Fibroblast of villous mesenchyme (primary cell): ENCODE measurements at regions not wholly inside any gene's neighbourhood (a gene's known extent, or its start where the extent isn't known, plus 50 kb on each side); places are given as distances from the start of the nearest gene placed in this dataset.

Source experiments
- DNase-seq: peaks from one replicate; pipeline ENCODE4 v3.0.0-alpha.2; 2010; ENCODE audit warnings: low read depth
- H3K4me3 ChIP-seq: 2 replicates; pipeline ENCODE4 v1.5.1; 2011; ENCODE audit warnings: low read depth, mild to moderate bottlenecking, low read length
- CTCF ChIP-seq: IDR thresholded peaks from 2 replicates; pipeline ENCODE4 v1.5.1; 2012; ENCODE audit warnings: low read depth, mild to moderate bottlenecking, low read length; ENCODE audit not compliant: insufficient read depth

GRCh38 chr2:2540406-2540805 lies 209.3 kb upstream of the MYT1L start:
- no peak overlapping the region for H3K4me3 ChIP-seq
- no peak for DNase-seq
- no peak for TF ChIP-seq CTCF

GRCh38 chr2:2536416-2537056 lies 205.5 kb upstream of the MYT1L start:
- no peak for TF ChIP-seq CTCF
- no peak overlapping the region for H3K4me3 ChIP-seq
- no peak for DNase-seq

GRCh38 chr2:2530334-2530733 lies 199.3 kb upstream of the MYT1L start:
- no peak for DNase-seq
- TF ChIP-seq CTCF, result no peak

GRCh38 chr2:2528846-2529245 lies 197.8 kb upstream of the MYT1L start:
- no peak overlapping the region for H3K4me3 ChIP-seq
- no peak for TF ChIP-seq CTCF
- no peak for DNase-seq

More at GRCh38 chr2:2530334-2530733, 199.3 kb upstream of the MYT1L start:
- no peak overlapping the region for H3K4me3 ChIP-seq

- DNase-seq, result no peak
Observed at GRCh38 chr2:2527148-2527547, 196.1 kb upstream of the MYT1L start.

GRCh38 chr2:2524348-2524941 lies 193.4 kb upstream of the MYT1L start:
- no peak for TF ChIP-seq CTCF
- H3K4me3 ChIP-seq, result no peak overlapping the region
- DNase-seq, result no peak

More at GRCh38 chr2:2527148-2527547, 196.1 kb upstream of the MYT1L start:
- H3K4me3 ChIP-seq, result no peak overlapping the region
- no peak for TF ChIP-seq CTCF
